ENCODE measurements at regions not wholly inside any gene's neighbourhood (a gene's known extent, or its start where the extent isn't known, plus 50 kb on each side); places are given as distances from the start of the nearest gene placed in this dataset.

DNA sequence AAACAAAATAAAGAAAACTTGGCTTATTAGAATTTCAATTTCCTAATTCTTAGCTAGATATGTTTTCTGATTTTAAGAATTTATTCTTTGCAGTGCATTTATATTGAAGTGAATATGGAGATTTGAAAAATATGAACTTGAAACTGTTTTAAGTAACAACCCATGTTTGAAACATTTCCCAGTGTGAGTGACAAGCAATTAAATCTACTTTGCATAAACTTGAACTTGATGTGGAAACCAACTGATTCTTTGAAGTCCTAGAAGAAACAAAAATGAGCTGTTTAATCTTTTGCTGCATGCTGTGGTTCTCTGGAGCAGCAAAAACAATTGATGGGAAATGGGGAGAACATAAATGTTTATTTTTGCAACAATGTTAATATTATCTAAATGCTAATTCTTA, 430.2 kb downstream of the ARL4A start:
- TF ChIP-seq, protein P1, sequence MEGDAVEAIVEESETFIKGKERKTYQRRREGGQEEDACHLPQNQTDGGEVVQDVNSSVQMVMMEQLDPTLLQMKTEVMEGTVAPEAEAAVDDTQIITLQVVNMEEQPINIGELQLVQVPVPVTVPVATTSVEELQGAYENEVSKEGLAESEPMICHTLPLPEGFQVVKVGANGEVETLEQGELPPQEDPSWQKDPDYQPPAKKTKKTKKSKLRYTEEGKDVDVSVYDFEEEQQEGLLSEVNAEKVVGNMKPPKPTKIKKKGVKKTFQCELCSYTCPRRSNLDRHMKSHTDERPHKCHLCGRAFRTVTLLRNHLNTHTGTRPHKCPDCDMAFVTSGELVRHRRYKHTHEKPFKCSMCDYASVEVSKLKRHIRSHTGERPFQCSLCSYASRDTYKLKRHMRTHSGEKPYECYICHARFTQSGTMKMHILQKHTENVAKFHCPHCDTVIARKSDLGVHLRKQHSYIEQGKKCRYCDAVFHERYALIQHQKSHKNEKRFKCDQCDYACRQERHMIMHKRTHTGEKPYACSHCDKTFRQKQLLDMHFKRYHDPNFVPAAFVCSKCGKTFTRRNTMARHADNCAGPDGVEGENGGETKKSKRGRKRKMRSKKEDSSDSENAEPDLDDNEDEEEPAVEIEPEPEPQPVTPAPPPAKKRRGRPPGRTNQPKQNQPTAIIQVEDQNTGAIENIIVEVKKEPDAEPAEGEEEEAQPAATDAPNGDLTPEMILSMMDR (conservative IDR thresholded peaks at IDR 0.05; ENCODE audit: low read depth in 2 of 2), result no peak
- TF ChIP-seq, protein P2, sequence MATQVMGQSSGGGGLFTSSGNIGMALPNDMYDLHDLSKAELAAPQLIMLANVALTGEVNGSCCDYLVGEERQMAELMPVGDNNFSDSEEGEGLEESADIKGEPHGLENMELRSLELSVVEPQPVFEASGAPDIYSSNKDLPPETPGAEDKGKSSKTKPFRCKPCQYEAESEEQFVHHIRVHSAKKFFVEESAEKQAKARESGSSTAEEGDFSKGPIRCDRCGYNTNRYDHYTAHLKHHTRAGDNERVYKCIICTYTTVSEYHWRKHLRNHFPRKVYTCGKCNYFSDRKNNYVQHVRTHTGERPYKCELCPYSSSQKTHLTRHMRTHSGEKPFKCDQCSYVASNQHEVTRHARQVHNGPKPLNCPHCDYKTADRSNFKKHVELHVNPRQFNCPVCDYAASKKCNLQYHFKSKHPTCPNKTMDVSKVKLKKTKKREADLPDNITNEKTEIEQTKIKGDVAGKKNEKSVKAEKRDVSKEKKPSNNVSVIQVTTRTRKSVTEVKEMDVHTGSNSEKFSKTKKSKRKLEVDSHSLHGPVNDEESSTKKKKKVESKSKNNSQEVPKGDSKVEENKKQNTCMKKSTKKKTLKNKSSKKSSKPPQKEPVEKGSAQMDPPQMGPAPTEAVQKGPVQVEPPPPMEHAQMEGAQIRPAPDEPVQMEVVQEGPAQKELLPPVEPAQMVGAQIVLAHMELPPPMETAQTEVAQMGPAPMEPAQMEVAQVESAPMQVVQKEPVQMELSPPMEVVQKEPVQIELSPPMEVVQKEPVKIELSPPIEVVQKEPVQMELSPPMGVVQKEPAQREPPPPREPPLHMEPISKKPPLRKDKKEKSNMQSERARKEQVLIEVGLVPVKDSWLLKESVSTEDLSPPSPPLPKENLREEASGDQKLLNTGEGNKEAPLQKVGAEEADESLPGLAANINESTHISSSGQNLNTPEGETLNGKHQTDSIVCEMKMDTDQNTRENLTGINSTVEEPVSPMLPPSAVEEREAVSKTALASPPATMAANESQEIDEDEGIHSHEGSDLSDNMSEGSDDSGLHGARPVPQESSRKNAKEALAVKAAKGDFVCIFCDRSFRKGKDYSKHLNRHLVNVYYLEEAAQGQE (IDR thresholded peaks at IDR 0.05; ENCODE audit: unreplicated experiment), result no peak
- TF ChIP-seq EZH2 (IDR thresholded peaks at IDR 0.05; ENCODE audit: low read depth, unreplicated experiment) (no peak), CREB1 (CRISPR knock-in tag; IDR thresholded peaks at IDR 0.05; ENCODE audit: low read depth) (no peak), POLR2AphosphoS5 (IDR thresholded peaks at IDR 0.05; ENCODE audit: low read depth) (no peak)
- TF ChIP-seq, protein P3, sequence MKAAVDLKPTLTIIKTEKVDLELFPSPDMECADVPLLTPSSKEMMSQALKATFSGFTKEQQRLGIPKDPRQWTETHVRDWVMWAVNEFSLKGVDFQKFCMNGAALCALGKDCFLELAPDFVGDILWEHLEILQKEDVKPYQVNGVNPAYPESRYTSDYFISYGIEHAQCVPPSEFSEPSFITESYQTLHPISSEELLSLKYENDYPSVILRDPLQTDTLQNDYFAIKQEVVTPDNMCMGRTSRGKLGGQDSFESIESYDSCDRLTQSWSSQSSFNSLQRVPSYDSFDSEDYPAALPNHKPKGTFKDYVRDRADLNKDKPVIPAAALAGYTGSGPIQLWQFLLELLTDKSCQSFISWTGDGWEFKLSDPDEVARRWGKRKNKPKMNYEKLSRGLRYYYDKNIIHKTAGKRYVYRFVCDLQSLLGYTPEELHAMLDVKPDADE (IDR thresholded peaks at IDR 0.05), result no peak

Measured in GM23338 (cell line).